Putamen (tissue), 1 donor: ENCODE measurements at regions not wholly inside any gene's neighbourhood (a gene's known extent, or its start where the extent isn't known, plus 50 kb on each side); places are given as distances from the start of the nearest gene placed in this dataset.

Source experiments
- DNase-seq: peaks from one replicate; pipeline ENCODE4 v3.0.0-alpha.2; 2016; ENCODE audit warnings: low spot score

GRCh38 chr1:13878021-13878420, 178.0 kb downstream of the PRDM2 start:
- no peak for DNase-seq

GRCh38 chr1:13878451-13878850, 178.5 kb downstream of the PRDM2 start:
- no peak for DNase-seq

GRCh38 chr1:13881385-13882088, 181.5 kb downstream of the PRDM2 start:
- DNase-seq, result no peak

GRCh38 chr1:13888351-13888986, 188.5 kb downstream of the PRDM2 start:
- DNase-seq, result no peak

GRCh38 chr1:13889495-13889894, 189.5 kb downstream of the PRDM2 start:
- DNase-seq, result no peak

GRCh38 chr1:13890766-13891165, 190.8 kb downstream of the PRDM2 start:
- no peak for DNase-seq

- DNase-seq, result no peak
Measured at GRCh38 chr1:13892198-13892597, 192.2 kb downstream of the PRDM2 start.

- DNase-seq, result no peak
Measured at GRCh38 chr1:13892671-13893325, 192.8 kb downstream of the PRDM2 start.

- DNase-seq, result no peak
Measured at GRCh38 chr1:13893409-13893821, 193.4 kb downstream of the PRDM2 start.

- no peak for DNase-seq
Measured at GRCh38 chr1:13896932-13897331, 196.9 kb downstream of the PRDM2 start.

GRCh38 chr1:13898406-13898805, 198.4 kb downstream of the PRDM2 start:
- no peak for DNase-seq

GRCh38 chr1:13899856-13900255, 199.9 kb downstream of the PRDM2 start:
- no peak for DNase-seq

- DNase-seq, result no peak
Measured at GRCh38 chr1:13900583-13900982, 200.6 kb downstream of the PRDM2 start.

GRCh38 chr1:13901039-13901438, 201.1 kb downstream of the PRDM2 start:
- DNase-seq, result no peak

GRCh38 chr1:13901597-13901996, 201.6 kb downstream of the PRDM2 start:
- DNase-seq, result no peak

GRCh38 chr1:13908128-13908527, 208.1 kb downstream of the PRDM2 start:
- no peak for DNase-seq

GRCh38 chr1:13911697-13912619, 212.0 kb downstream of the PRDM2 start:
- no peak for DNase-seq

- DNase-seq, result no peak
Measured at GRCh38 chr1:13913396-13913795, 213.4 kb downstream of the PRDM2 start.

- no peak for DNase-seq
Measured at GRCh38 chr1:13916530-13916929, 216.5 kb downstream of the PRDM2 start.

- no peak for DNase-seq
Measured at GRCh38 chr1:13917607-13918006, 217.6 kb downstream of the PRDM2 start.

GRCh38 chr1:13918862-13919261, 218.9 kb downstream of the PRDM2 start:
- no peak for DNase-seq

GRCh38 chr1:13921190-13921589, 221.2 kb downstream of the PRDM2 start:
- no peak for DNase-seq
